HG03103 (cell line): ENCODE measurements at regions not wholly inside any gene's neighbourhood (a gene's known extent, or its start where the extent isn't known, plus 50 kb on each side); places are given as distances from the start of the nearest gene placed in this dataset.
"Not testable (repeated sequence)": the region's sequence is repeated elsewhere in the genome, so short reads cannot be mapped to it uniquely, and the experiment has no call there.

Source experiments
- ATAC-seq: cut with Tn5 transposase; IDR thresholded peaks from one replicate; pipeline ENCODE4 v1.9.1; 2021; ENCODE audit warnings: low read depth; ENCODE audit not compliant: unreplicated experiment

GRCh38 chr2:131584380-131584779 lies 56.7 kb downstream of the CCDC74A start:
- no peak for ATAC-seq

DNA sequence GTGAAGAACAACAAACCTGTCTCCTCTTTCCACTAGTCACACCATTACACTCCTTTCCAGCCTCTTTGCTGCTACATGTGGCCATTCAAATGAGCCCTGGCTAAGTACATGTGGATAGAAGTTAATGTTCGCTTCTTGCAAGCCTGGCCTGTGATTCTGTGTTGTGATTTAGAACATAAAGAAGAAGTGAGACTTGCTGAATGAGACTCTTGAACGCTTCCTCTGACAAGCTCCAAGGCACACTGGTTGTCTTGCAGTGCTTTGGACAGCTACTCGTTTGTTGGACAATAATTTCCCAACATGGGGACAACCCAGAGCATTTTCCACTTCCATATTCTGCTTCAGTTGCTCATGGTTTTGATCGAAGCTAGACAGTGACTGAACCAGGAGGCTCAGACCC lies 57.3 kb downstream of the CCDC74A start:
- ATAC-seq = peak; percentile 51

- peak; percentile 67 for ATAC-seq
These were observed 60.6 kb downstream of the CCDC74A start for GRCh38 chr2:131588152-131588873.

DNA sequence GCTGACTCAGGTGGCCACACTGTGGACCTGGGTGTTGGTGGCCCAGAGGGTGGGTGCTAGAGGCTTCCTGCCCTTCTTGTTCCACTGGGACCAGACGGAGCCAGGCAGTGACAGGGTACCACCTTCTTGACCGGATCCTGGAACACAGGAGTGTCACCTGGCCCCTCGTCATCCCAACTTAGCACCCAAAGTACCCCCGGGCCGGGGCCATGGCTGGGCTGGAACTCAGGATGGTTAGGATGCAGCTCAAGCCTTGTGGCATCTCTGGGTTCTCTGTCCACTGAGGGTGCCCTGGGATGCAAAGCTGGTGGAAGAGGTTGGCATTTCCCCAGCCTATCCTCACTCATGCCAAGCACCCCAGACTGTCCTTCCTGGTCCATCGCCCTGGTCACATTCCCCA lies 61.4 kb downstream of the CCDC74A start:
- ATAC-seq = not testable (repeated sequence)

GRCh38 chr2:131590366-131590765 lies 62.7 kb downstream of the CCDC74A start:
- no peak for ATAC-seq

GRCh38 chr2:131590896-131591295 lies 63.2 kb downstream of the CCDC74A start:
- no peak for ATAC-seq

- ATAC-seq = not testable (repeated sequence)
These were observed 68.9 kb downstream of the CCDC74A start for GRCh38 chr2:131596561-131596960.

GRCh38 chr2:131602444-131602843 lies 74.8 kb downstream of the CCDC74A start:
- not testable (repeated sequence) for ATAC-seq

DNA sequence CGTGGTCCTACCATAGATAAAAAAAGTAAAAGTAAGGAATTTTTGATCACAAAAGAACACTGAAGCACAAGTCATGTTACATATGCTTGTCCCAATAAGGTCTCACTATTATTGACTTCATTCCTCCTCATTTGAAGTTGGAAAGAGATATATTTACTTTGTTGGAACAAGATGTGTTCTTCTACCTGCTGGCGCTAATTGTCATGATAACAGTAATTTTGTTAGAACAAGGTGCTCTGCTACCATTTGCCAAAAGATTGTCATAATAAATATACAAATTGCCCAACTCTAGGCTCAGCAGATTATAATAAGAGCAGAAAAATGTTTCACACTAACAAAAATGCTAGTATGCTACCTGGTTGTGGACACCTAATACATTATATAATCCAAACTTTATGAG lies 77.0 kb downstream of the CCDC74A start:
- ATAC-seq = not testable (repeated sequence)

GRCh38 chr2:131606366-131606765 lies 78.7 kb downstream of the CCDC74A start:
- ATAC-seq = not testable (repeated sequence)

DNA sequence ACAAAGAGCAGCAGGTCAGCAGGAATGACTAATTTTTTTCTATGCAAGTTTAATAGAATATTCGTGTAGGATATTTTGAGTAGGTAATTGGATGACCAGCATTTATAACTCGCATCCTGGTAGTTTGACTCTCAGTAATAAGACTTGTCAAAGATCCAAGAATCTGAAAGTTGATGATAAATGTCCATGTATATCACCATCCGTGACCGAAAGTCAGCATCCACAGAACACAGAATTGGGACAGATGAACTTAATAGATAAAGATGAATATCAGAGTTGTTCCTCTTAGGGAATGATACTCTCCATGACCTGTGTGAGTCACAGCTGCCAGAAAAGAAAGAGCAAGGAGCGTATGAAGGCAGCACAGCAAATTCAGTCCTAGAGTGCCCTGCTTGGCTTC lies 79.4 kb downstream of the CCDC74A start:
- ATAC-seq = not testable (repeated sequence)

- ATAC-seq = not testable (repeated sequence)
These were observed 86.9 kb downstream of the CCDC74A start for GRCh38 chr2:131614539-131614938.

DNA sequence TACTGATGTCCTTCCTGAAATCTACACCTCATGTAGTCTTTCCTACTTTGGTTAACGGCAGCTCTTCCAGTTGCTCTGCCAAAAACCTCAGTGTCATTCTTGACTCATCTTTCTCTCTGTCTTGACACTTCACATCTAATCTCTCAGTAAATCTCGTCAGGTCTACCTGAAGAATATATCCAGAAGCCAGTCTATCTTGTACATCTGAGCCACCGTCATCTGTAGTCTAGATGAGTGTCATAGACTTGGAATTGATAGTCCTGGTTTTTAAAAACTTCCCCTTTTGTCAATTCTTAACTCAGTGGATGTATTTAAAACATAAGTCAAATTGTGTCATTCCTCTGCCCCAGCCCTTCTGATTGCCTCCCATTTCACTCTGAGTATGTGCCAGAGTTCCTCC lies 90.6 kb downstream of the CCDC74A start:
- ATAC-seq = not testable (repeated sequence)

DNA sequence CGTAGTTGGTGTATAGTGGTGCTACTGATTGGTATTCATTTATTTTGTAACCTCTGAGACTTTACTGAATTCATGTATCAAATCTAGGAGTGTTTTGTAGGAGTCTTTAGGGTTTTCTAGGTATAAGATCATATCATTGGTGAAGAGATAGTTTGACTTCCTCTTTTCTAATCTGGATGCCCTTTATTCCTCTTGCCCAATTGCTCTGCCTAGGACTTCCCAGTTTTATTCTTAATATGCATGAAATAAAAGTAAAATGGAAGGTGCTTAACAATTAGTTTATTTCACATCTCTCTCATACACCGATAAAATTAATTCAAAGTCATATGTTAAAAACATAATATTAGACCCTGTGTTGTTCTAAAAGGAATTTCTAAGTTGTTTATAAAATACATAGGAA lies 95.2 kb downstream of the CCDC74A start:
- not testable (repeated sequence) for ATAC-seq

- not testable (repeated sequence) for ATAC-seq
These were observed 98.3 kb downstream of the CCDC74A start for GRCh38 chr2:131626011-131626410.

DNA sequence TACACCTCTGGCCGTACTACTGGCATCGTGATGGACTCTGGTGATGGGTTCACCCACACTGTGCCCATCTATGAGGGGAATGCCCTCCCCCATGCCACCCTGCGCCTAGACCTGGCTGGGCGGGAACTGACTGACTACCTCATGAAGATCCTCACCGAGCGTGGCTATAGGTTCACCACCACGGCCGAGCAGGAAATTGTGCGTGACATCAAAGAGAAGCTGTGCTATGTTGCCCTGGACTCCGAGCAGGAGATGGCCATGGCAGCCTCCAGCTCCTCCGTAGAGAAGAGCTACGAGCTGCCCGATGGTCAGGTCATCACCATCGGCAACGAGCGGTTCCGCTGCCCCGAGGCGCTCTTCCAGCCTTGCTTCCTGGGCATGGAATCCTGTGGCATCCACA lies 98.9 kb downstream of the CCDC74A start:
- ATAC-seq = not testable (repeated sequence)

DNA sequence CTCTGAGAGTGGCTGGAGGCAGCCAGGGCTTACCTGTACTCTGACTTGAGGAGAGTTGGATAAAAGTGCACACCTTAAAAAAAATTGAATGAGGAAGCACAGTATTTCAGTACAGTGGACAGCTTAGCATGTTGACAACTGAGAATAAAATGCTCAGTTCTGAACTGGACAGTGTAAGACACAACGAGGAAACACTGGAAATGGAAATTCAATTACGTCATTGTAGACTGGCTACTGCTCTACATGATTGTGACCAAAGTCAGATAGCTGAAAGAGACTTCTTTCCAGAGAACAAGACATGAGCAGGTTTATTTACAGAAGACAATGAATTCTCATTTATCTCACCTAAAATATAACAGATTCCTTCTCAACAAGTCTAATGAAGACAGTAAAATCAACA lies 100.1 kb downstream of the CCDC74A start:
- not testable (repeated sequence) for ATAC-seq

DNA sequence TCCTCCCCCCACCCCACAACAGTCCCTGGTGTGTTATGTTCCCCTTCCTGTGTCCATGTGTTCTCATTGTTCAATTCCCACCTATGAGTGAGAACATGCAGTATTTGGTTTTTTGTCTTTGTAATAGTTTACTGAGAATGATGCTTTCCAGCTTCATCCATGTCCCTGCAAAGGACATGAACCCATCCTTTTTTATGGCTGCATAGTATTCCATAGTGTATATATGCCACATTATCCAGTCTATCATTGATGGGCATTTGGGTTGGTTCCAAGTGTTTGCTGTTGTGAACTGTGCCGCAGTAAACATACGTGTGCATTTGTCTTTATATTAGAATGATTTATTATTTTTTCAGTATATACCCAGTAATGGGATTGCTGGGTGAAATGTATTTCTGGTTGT lies 104.0 kb downstream of the CCDC74A start:
- not testable (repeated sequence) for ATAC-seq

DNA sequence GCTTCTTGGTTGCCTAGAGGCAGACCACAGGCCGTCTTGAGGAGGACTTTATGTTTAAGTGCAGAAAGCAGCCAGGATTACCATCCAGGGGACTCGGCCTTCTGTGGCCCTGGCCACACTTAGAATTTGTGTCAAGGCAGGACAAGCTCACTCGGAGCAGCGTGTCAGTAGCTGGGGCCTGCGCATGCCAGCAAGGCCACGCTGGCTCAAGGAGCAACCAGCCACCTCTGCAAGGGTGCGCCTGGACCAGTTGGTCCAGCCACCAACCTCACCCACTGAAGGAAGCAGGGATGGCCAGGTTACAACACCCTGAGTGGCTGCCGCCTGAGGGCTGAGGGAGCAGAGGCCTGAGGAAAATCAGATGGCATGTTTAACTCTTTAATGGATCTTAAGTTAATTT lies 105.7 kb downstream of the CCDC74A start:
- not testable (repeated sequence) for ATAC-seq

DNA sequence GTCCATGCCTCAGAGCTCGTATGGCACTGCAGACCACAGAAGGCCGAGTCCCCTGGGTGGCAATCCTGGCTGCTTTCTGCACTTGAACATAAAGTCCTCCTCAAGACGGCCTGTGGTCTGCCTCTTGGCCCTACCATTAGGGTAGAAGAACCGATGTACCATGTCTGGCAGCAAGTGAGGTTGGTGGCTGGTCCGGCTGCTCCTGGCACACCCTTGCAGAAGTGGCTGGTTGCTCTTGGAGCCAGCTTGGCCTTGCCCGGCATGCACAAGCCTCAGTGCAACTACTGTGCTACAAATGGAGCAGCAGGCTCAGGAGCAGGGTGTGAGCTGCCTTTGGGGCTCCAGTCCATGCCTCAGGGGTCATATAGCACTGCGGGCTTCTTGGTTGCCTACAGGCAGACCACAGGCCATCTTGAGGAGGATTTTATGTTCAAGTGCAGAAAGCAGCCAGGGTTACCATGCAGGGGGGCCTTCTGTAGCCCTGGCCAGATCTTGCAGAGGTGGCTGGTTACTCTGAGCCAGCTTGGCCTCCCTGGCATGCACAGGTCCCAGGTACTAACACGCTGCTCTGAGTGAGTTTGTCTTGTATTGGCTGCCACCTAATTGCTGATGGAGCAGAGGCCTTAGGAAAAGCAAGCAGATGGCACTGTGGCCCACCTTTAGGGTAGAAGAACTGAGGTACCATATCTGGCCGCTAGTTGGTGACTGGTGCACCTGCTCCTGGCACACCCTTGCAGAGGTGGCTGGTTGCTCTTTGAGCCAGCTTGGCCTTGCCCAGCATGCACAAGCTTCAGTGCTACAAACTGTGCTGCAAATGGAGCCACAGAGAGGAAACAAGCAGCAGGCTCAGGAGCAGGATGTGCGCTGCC lies 106.4 kb downstream of the CCDC74A start:
- ATAC-seq = not testable (repeated sequence)

- ATAC-seq = no peak
These were observed 107.9 kb downstream of the CCDC74A start for GRCh38 chr2:131635611-131636010.
